GM19023 (cell line): ENCODE measurements at regions not wholly inside any gene's neighbourhood (a gene's known extent, or its start where the extent isn't known, plus 50 kb on each side); places are given as distances from the start of the nearest gene placed in this dataset.

Experiments
- ATAC-seq: cut with Tn5 transposase; IDR thresholded peaks from one replicate; pipeline ENCODE4 v1.9.1; 2021; ENCODE audit warnings: mild to moderate bottlenecking, moderate library complexity; ENCODE audit not compliant: unreplicated experiment

GRCh38 chr6:20023549-20024315, 186.6 kb downstream of the ID4 start:
- ATAC-seq: peak; percentile 87

GRCh38 chr6:20024316-20024673, 187.1 kb downstream of the ID4 start:
- peak; percentile 18 for ATAC-seq

- no peak for ATAC-seq
These were observed 187.3 kb downstream of the MBOAT1 start for GRCh38 chr6:20024978-20025377.

- no peak for ATAC-seq
These were observed 186.6 kb downstream of the MBOAT1 start for GRCh38 chr6:20025681-20026080.

- no peak for ATAC-seq
These were observed 184.1 kb downstream of the MBOAT1 start for GRCh38 chr6:20028143-20028542.

- ATAC-seq: no peak
These were observed 183.7 kb downstream of the MBOAT1 start for GRCh38 chr6:20028562-20028961.

GRCh38 chr6:20029979-20030378, 182.3 kb downstream of the MBOAT1 start:
- ATAC-seq: no peak

GRCh38 chr6:20031342-20031741, 180.9 kb downstream of the MBOAT1 start:
- no peak for ATAC-seq

- ATAC-seq: no peak
These were observed 178.4 kb downstream of the MBOAT1 start for GRCh38 chr6:20033697-20034407.

GRCh38 chr6:20034408-20034769, 177.9 kb downstream of the MBOAT1 start:
- ATAC-seq: no peak

- ATAC-seq: no peak
These were observed 176.1 kb downstream of the MBOAT1 start for GRCh38 chr6:20036141-20036677.

GRCh38 chr6:20038410-20039204, 173.7 kb downstream of the MBOAT1 start:
- ATAC-seq: no peak

GRCh38 chr6:20044883-20045282, 167.4 kb downstream of the MBOAT1 start:
- no peak for ATAC-seq
